GM10266 (cell line): ENCODE measurements at regions not wholly inside any gene's neighbourhood (a gene's known extent, or its start where the extent isn't known, plus 50 kb on each side); places are given as distances from the start of the nearest gene placed in this dataset.

Experiments used
- DNase-seq: peaks from one replicate; pipeline ENCODE4 v3.0.0; 2012; ENCODE audit errors: extremely low spot score
- TF ChIP-seq, protein P1 (sequence below): IDR thresholded peaks from 2 replicates; pipeline ENCODE4 v1.5.1; 2012; ENCODE audit warnings: mild to moderate bottlenecking, low read depth; ENCODE audit not compliant: control insufficient read depth, insufficient read depth; ENCODE audit errors: missing control alignments

DNA sequence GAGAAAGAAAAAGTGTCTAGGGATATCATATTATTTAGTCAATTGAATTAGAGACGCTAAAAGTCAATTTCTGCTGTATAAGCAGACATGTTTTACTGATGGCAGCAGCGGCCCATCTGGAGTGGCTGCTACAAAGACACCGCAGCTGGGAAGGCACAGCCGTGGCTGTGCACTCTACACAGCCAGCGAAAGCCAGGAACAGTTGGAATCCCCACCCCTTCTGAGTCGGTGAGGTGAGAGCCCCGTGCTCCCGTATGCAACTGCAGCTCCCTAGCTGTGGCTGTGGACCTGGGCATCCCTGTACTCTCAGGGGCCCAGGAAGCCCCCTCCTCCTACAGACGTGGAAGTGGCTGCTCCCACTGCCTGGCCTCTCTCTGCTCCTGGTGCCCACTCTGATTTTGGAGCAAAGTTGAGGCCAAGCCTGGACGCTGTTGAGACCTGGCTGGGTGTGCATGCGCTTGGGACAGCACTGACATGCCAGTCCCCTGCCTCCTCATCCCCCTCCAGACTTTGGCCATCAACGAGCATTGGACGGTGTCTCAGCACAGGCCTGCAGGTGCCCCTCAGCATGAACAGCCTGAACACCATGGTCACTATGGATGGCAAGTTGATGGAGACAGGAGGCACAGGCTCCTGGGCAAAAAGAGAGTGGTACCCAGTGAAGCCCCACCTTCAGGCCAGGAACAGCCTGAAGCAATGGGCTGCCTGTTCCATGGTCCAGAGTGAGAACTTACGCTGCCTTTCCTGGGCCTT, 944.0 kb upstream of the MIR17HG start:
- DNase-seq = no peak
- TF ChIP-seq, protein P1, sequence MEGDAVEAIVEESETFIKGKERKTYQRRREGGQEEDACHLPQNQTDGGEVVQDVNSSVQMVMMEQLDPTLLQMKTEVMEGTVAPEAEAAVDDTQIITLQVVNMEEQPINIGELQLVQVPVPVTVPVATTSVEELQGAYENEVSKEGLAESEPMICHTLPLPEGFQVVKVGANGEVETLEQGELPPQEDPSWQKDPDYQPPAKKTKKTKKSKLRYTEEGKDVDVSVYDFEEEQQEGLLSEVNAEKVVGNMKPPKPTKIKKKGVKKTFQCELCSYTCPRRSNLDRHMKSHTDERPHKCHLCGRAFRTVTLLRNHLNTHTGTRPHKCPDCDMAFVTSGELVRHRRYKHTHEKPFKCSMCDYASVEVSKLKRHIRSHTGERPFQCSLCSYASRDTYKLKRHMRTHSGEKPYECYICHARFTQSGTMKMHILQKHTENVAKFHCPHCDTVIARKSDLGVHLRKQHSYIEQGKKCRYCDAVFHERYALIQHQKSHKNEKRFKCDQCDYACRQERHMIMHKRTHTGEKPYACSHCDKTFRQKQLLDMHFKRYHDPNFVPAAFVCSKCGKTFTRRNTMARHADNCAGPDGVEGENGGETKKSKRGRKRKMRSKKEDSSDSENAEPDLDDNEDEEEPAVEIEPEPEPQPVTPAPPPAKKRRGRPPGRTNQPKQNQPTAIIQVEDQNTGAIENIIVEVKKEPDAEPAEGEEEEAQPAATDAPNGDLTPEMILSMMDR = no peak

- TF ChIP-seq, protein P1 = no peak
- no peak for DNase-seq
These were observed 942.2 kb upstream of the MIR17HG start for GRCh38 chr13:90405301-90405700.

DNA sequence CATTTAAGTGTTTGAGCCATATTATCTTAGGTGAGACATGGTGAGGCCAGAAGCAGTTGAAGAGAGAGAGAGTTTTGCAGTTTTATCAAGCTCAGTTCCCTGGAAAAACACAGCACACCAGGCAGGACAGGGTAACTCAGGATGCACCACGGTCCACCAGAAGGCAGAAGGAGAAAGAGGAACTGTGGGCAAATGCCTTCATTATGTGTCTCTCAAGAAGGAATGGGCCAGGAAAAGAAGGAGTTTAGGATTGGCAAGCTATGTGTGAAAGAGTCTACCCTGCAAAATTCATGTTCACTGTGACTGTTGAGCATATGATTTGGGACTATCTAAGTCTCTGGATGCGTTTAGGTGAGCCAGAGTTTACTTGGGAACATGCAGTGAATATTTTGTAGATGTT, 934.5 kb upstream of the MIR17HG start:
- no peak for DNase-seq
- TF ChIP-seq, protein P1 = no peak

DNA sequence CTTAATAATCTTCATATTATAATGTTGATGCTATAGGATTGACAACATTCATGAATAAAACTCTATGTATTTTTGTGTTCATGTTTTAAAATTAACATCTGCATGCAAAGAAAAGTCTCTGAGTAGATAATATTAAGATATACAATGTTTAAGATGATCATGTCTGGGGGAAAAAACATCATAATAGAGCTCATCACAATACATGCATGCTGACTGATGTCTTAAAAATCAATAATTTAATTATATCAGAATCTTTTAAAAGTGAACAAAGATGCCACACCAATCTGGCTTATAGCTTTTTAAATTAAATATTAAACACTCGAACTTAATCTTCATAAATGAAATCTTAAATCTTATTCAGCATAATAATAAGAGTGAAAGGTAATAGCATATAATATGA, 933.9 kb upstream of the MIR17HG start:
- TF ChIP-seq, protein P1 = no peak
- no peak for DNase-seq

- DNase-seq = no peak
These were observed 932.5 kb upstream of the MIR17HG start for GRCh38 chr13:90414691-90415596.

GRCh38 chr13:90415902-90416301, 931.6 kb upstream of the MIR17HG start:
- no peak for DNase-seq
- TF ChIP-seq, protein P1 = no peak

More at GRCh38 chr13:90414691-90415596, 932.5 kb upstream of the MIR17HG start:
- TF ChIP-seq, protein P1 = no peak

- TF ChIP-seq, protein P1 = no peak
- DNase-seq = no peak
These were observed 931.0 kb upstream of the MIR17HG start for GRCh38 chr13:90416519-90416918.
